K562 (cell line): ENCODE measurements at regions not wholly inside any gene's neighbourhood (a gene's known extent, or its start where the extent isn't known, plus 50 kb on each side); places are given as distances from the start of the nearest gene placed in this dataset.
"Not testable (repeated sequence)": the region's sequence is repeated elsewhere in the genome, so short reads cannot be mapped to it uniquely, and the experiment has no call there.

Source experiments
- ATAC-seq: fragments of 200-7000 bp; cut with Tn5 transposase; 3 replicates; pipeline ENCODE4 v1.9.1; 2020; ENCODE audit warnings: moderate library complexity
- BruUV-seq: library from RNA; stranded (reverse); fragments of 400-500 nt; replicated peaks from 2 replicates; lab custom pipeline; 2021; lab: Mats Ljungman, UMichigan
- CTCF ChIA-PET: fragments of 300-600 bp; formaldehyde crosslinking; extraction: SDS; loops from one replicate; lab custom pipeline; 2021; ENCODE audit warnings: low intra/inter-chr PET ratio; lab: Yijun Ruan, JAX
- POLR2A ChIA-PET: fragments of 300-600, 350-650 bp; sonication (Branson Sonifier 250); formaldehyde crosslinking; extraction: SDS; loops from one replicate; lab custom pipeline; 2021; ENCODE audit warnings: antibody characterized with exemption, inconsistent platforms; lab: Yijun Ruan, JAX
- DNase-seq, 4 experiments: peaks; one replicate each; pipeline versions ENCODE4 v3.0.0 to v3.0.0-alpha.2; 2011 to 2018; ENCODE audit warnings: low spot score in 3 of 4, mixed read lengths in 3 of 4; ENCODE audit errors: extremely low read depth in 1 of 4
- FAIRE-seq: peaks from 2 replicates; lab custom pipeline; 2011; peaks lifted over from hg19 to GRCh38; lab: Jason Lieb, UNC
- H2AFZ ChIP-seq: 2 replicates; pipeline ENCODE4 v1.6.0; 2011; ENCODE audit warnings: low read depth, low read length, control low read depth, inconsistent platforms
- H3K27ac ChIP-seq: fragments of 200-600 bp; 3 replicates; pipeline ENCODE4 v1.8.0; 2011; ENCODE audit warnings: low read depth, mild to moderate bottlenecking, control low read depth, inconsistent platforms, low read length, moderate library complexity, mixed read lengths; ENCODE audit errors: extremely low read depth
- H3K27me3 ChIP-seq, 2 experiments: fragments of 300-600 bp in 1 of 2; 2 replicates in 1 of 2; 3 replicates in 1 of 2; pipeline versions ENCODE4 v1.6.0 to v1.8.0; 2011; ENCODE audit warnings: inconsistent platforms in 2 of 2, low read length in 2 of 2, mild to moderate bottlenecking in 1 of 2, mixed read lengths in 1 of 2, moderate library complexity in 1 of 2; ENCODE audit not compliant: control insufficient read depth in 2 of 2, insufficient read depth in 2 of 2
- H3K36me3 ChIP-seq: fragments of 300-600 bp; 3 replicates; pipeline ENCODE4 v1.8.0; 2011; ENCODE audit warnings: mild to moderate bottlenecking, low read length, inconsistent platforms; ENCODE audit not compliant: control insufficient read depth, insufficient read depth
- H3K4me1 ChIP-seq, 2 experiments: fragments of 200-600 bp in 1 of 2; replicated peaks in 1 of 2; 2 replicates in 1 of 2; 3 replicates in 1 of 2; pipeline versions ENCODE4 v1.5.1 to v1.8.0; 2011; ENCODE audit warnings: inconsistent platforms in 2 of 2, low read length in 2 of 2, mild to moderate bottlenecking in 1 of 2, mixed read lengths in 1 of 2, moderate library complexity in 1 of 2; ENCODE audit not compliant: control insufficient read depth in 2 of 2, insufficient read depth in 2 of 2
- H3K4me2 ChIP-seq: 2 replicates; pipeline ENCODE4 v1.6.1; 2011; ENCODE audit warnings: low read length, control low read depth, inconsistent platforms, mixed read lengths; ENCODE audit not compliant: insufficient read depth
- H3K4me3 ChIP-seq: fragments of 200-600 bp; sonication (generic), shearing (Covaris generic); 2 replicates; pipeline ENCODE4 v1.5.1; 2016; ENCODE audit warnings: control low read depth, inconsistent platforms
- H3K79me2 ChIP-seq: fragments of 200-600 bp; 3 replicates; pipeline ENCODE4 v1.8.0; 2011; ENCODE audit warnings: low read length, inconsistent platforms; ENCODE audit not compliant: control insufficient read depth, insufficient read depth
- H3K9ac ChIP-seq, 2 experiments: 2 replicates each; pipeline versions ENCODE4 v1.6.0 to v1.6.1; 2011; ENCODE audit warnings: low read depth in 2 of 2, low read length in 2 of 2, control low read depth in 1 of 2, inconsistent platforms in 1 of 2, mild to moderate bottlenecking in 1 of 2, mixed read lengths in 1 of 2; ENCODE audit not compliant: insufficient read depth in 1 of 2
- H3K9me1 ChIP-seq: one replicate; pipeline ENCODE4 v1.6.0; 2011; ENCODE audit warnings: inconsistent platforms, mild to moderate bottlenecking, low read length, moderate library complexity; ENCODE audit not compliant: control insufficient read depth, insufficient read depth
- H3K9me3 ChIP-seq: replicated peaks from 2 replicates; pipeline ENCODE4 v1.5.1; 2011; ENCODE audit warnings: low read depth, low read length, inconsistent platforms; ENCODE audit not compliant: control insufficient read depth, insufficient read depth
- H4K20me1 ChIP-seq: replicated peaks from 2 replicates; pipeline ENCODE4 v1.6.1; 2011; ENCODE audit warnings: low read length, inconsistent platforms, mixed read lengths; ENCODE audit not compliant: control insufficient read depth, insufficient read depth
- C11orf30 ChIP-seq: fragments of 450-650 bp; IDR thresholded peaks from 2 replicates; pipeline ENCODE4 v1.6.1; 2016; ENCODE audit warnings: low read depth, mild to moderate bottlenecking
- RBM25 ChIP-seq: fragments of 200-400 bp; formaldehyde crosslinking; IDR thresholded peaks from 2 replicates; pipeline ENCODE4 v1.6.1; 2018; ENCODE audit warnings: low read length, low read depth, moderate library complexity; ENCODE audit not compliant: severe bottlenecking
- ZNF146 ChIP-seq: IDR thresholded peaks from one replicate; pipeline ENCODE4 v1.6.1; 2018; ENCODE audit warnings: missing compliant biosample characterization; ENCODE audit not compliant: unreplicated experiment
- ZNF316 ChIP-seq: fragments of 450-650 bp; IDR thresholded peaks from 2 replicates; pipeline ENCODE4 v1.6.1; 2016
- WGBS: fragments of 100-300 bp; shearing (Covaris generic); methylation state at CpG from one replicate; pipeline ENCODE4 v1.1.6; 2016; ENCODE audit warnings: low coverage, mixed read lengths; ENCODE audit not compliant: insufficient coverage; ENCODE audit errors: missing lambda C conversion rate; 5-methylcytosine and 5-hydroxymethylcytosine counted together
- in situ Hi-C: fragments of 300-500 bp; cut with MboI; formaldehyde crosslinking; loops from 4 replicates; pipeline ENCODE4 v1.15.0; 2018; ENCODE audit warnings: inconsistent platforms, mixed read lengths
- intact Hi-C: fragments of 100-400 bp; cut with micrococcal nuclease; formaldehyde crosslinking; loops from 2 replicates; pipeline ENCODE4 v1.14.2; 2022
- TF ChIP-seq, protein P1 (sequence below): fragments of 450-650 bp; formaldehyde crosslinking; IDR thresholded peaks from 2 replicates; pipeline ENCODE4 v1.4.0; 2020; ENCODE audit warnings: mild to moderate bottlenecking, moderate library complexity

GRCh38 chr19:34049944-34050343 lies 122.4 kb upstream of the LSM14A start:
- intact Hi-C loops: no loop called here
- WGBS: 5% methylated on average over 3 of the region's 3 CpGs
- H3K9me3 ChIP-seq: no peaks in the 10 kb centered on the region
- peak; percentile 46; the same call in 1 of the 2 replicates for TF ChIP-seq ZNF316
- TF ChIP-seq, protein P1, sequence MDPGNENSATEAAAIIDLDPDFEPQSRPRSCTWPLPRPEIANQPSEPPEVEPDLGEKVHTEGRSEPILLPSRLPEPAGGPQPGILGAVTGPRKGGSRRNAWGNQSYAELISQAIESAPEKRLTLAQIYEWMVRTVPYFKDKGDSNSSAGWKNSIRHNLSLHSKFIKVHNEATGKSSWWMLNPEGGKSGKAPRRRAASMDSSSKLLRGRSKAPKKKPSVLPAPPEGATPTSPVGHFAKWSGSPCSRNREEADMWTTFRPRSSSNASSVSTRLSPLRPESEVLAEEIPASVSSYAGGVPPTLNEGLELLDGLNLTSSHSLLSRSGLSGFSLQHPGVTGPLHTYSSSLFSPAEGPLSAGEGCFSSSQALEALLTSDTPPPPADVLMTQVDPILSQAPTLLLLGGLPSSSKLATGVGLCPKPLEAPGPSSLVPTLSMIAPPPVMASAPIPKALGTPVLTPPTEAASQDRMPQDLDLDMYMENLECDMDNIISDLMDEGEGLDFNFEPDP (CRISPR knock-in tag): no peak
- TF ChIP-seq C11orf30: 0 out of 2 replicates have a peak, but pooled peaks have one; percentile 4
- CTCF ChIA-PET: no interaction called here
- POLR2A ChIA-PET: no interaction called here
- no peak for DNase-seq
- H3K79me2 ChIP-seq: no peaks in the 10 kb centered on the region
- peaks cover 5 to 23% of the 10 kb centered on the region in 2 experiments; a peak in 3 of 5 replicates for H3K27me3 ChIP-seq
- H3K36me3 ChIP-seq: no peaks in the 10 kb centered on the region
- no peak for ATAC-seq
- no peak overlapping the region for H2AFZ ChIP-seq
- no TSS peak for BruUV-seq
- H3K27ac ChIP-seq: no peak overlapping the region
- no peak overlapping the region for H3K4me2 ChIP-seq
- in situ Hi-C loops: no loop called here
- H3K9me1 ChIP-seq: no peaks in the 10 kb centered on the region
- H3K9ac ChIP-seq: no peak overlapping the region
- no peak overlapping the region for H3K4me3 ChIP-seq
- no peaks in the 10 kb centered on the region for H4K20me1 ChIP-seq
- FAIRE-seq: no peak
- no peaks in the 10 kb centered on the region for H3K4me1 ChIP-seq

GRCh38 chr19:34050430-34050829 lies 121.9 kb upstream of the LSM14A start:
- H3K9me3 ChIP-seq, H4K20me1 ChIP-seq, POLR2A ChIA-PET, H3K4me1 ChIP-seq, FAIRE-seq, H3K4me3 ChIP-seq, H3K9ac ChIP-seq, DNase-seq, H3K4me2 ChIP-seq, BruUV-seq, H3K36me3 ChIP-seq, H3K27ac ChIP-seq, ATAC-seq, H2AFZ ChIP-seq, intact Hi-C loops, in situ Hi-C loops, H3K9me1 ChIP-seq, H3K79me2 ChIP-seq, CTCF ChIA-PET: not testable (repeated sequence)
- peaks cover 5 to 23% of the 10 kb centered on the region in 2 experiments; a peak in 3 of 5 replicates for H3K27me3 ChIP-seq
- WGBS: 4% methylated on average over 3 of the region's 3 CpGs
- TF ChIP-seq RBM25: peak; percentile 52
- TF ChIP-seq ZNF146 (CRISPR knock-in tag): peak; percentile 83
